GM21447 (cell line): ENCODE measurements at regions not wholly inside any gene's neighbourhood (a gene's known extent, or its start where the extent isn't known, plus 50 kb on each side); places are given as distances from the start of the nearest gene placed in this dataset.
"Not testable (repeated sequence)": the region's sequence is repeated elsewhere in the genome, so short reads cannot be mapped to it uniquely, and the experiment has no call there.

Experiments used
- ATAC-seq: cut with Tn5 transposase; IDR thresholded peaks from one replicate; pipeline ENCODE4 v1.9.1; 2021; ENCODE audit not compliant: unreplicated experiment

GRCh38 chr7:118898284-118898683 is 673.8 kb downstream of the ANKRD7 start:
- ATAC-seq: no peak

GRCh38 chr7:118902600-118902999 is 678.1 kb downstream of the ANKRD7 start:
- no peak for ATAC-seq

- no peak for ATAC-seq
Observed at GRCh38 chr7:118907911-118908527, 683.5 kb downstream of the ANKRD7 start.

- ATAC-seq: not testable (repeated sequence)
Observed at GRCh38 chr7:118916120-118916519, 691.6 kb downstream of the ANKRD7 start.

- no peak for ATAC-seq
Observed at GRCh38 chr7:118918556-118918955, 694.1 kb downstream of the ANKRD7 start.

GRCh38 chr7:118938845-118939244 is 714.3 kb downstream of the ANKRD7 start:
- ATAC-seq: no peak

GRCh38 chr7:118944271-118944670 is 719.8 kb downstream of the ANKRD7 start:
- no peak for ATAC-seq

GRCh38 chr7:118945911-118946682 is 721.6 kb downstream of the ANKRD7 start:
- ATAC-seq: no peak

- ATAC-seq: no peak
Observed at GRCh38 chr7:118948508-118948907, 724.0 kb downstream of the ANKRD7 start.

- ATAC-seq: no peak
Observed at GRCh38 chr7:118949031-118949430, 724.5 kb downstream of the ANKRD7 start.

- ATAC-seq: not testable (repeated sequence)
Observed at GRCh38 chr7:118956285-118956684, 731.8 kb downstream of the ANKRD7 start.

- ATAC-seq: no peak
Observed at GRCh38 chr7:118969370-118969769, 744.9 kb downstream of the ANKRD7 start.

- ATAC-seq: no peak
Observed at GRCh38 chr7:118971706-118972105, 747.2 kb downstream of the ANKRD7 start.

GRCh38 chr7:118974836-118975235 is 750.3 kb downstream of the ANKRD7 start:
- no peak for ATAC-seq

- ATAC-seq: no peak
Observed at GRCh38 chr7:118995350-118995749, 770.8 kb downstream of the ANKRD7 start.

GRCh38 chr7:119007236-119007635 is 782.7 kb downstream of the ANKRD7 start:
- ATAC-seq: no peak

- no peak for ATAC-seq
Observed at GRCh38 chr7:119010635-119011034, 786.1 kb downstream of the ANKRD7 start.

GRCh38 chr7:119026391-119026790 is 801.9 kb downstream of the ANKRD7 start:
- no peak for ATAC-seq

- no peak for ATAC-seq
Observed at GRCh38 chr7:119028736-119029135, 804.2 kb downstream of the ANKRD7 start.

- ATAC-seq: not testable (repeated sequence)
Observed at GRCh38 chr7:119032136-119032535, 807.6 kb downstream of the ANKRD7 start.

GRCh38 chr7:119033641-119034040 is 809.1 kb downstream of the ANKRD7 start:
- no peak for ATAC-seq

GRCh38 chr7:119037941-119038340 is 813.4 kb downstream of the ANKRD7 start:
- ATAC-seq: no peak

GRCh38 chr7:119046068-119046467 is 821.6 kb downstream of the ANKRD7 start:
- no peak for ATAC-seq
